Endometrial microvascular endothelial cells (primary cell): ENCODE measurements at regions not wholly inside any gene's neighbourhood (a gene's known extent, or its start where the extent isn't known, plus 50 kb on each side); places are given as distances from the start of the nearest gene placed in this dataset.

Experiments used
- in situ Hi-C: cut with HindIII; loops from 2 replicates; pipeline ENCODE4 v1.10.0; 2017; ENCODE audit warnings: low sequenced_read_pairs, low pct_unique_long_range_greater_than_20kb; ENCODE audit errors: inconsistent ontology term

- in situ Hi-C loops, result no loop called here
Observed at GRCh38 chr10:36187380-36188079, 545.4 kb upstream of the FZD8 start.

DNA sequence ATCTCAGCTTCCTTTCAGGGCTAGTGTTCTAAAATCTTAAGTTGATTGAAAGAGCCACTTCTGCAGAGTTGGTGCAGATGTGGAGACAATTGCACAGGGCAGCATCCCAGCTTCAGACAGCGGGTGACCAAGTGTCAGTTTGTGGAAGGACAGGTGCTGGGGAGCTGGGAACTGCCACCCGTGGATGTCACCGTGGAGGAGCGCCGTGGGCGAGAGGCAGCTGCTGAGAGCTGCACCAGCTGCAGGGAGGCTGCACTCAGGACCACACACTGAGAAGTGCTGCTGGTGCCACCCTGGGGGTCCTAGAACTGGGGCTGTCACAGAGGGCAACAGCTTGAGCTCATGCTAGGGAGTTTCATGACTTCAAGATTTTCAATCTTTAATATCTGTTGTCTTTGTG lies 543.0 kb upstream of the FZD8 start:
- in situ Hi-C loops, result no loop called here

DNA sequence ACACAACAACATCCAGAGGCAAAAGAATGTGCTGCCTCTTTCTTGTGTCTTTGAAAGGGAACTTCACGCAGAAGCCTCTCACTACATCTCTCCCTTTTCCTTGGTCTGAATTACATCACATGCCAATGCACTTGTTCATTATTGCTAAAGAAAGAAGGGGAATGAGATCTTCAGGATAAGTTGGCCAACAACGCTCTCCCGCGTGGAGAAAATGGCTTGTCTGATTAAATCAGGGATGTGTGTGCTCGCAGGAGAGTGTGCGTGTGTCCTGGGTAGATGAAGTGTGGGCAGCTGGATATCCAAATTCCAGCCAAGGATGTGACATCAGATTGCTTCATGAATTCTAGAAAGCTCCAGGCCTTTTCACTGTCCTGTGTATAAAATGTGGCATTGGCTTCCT lies 541.6 kb upstream of the FZD8 start:
- in situ Hi-C loops, result no loop called here

GRCh38 chr10:36183056-36183455 lies 541.0 kb upstream of the FZD8 start:
- in situ Hi-C loops, result no loop called here

DNA sequence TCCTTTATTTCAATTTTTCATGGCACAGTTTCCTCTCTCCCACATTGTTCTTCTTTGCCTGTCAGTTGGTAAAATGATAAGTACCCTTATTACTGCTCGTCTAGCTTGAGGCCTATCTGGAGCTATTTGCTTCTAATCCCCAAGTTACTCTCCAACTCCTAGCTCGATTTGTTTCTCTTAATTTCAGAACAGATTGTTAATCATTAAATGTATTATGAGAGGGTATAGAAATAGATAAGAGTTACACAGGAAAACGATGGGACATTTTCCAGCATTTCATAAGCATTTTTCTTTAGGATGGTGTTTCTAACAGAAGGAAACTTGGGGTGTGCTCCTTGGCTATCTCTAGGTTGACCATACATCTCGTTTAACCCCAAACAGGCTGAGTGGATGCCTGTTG lies 540.5 kb upstream of the FZD8 start:
- in situ Hi-C loops, result no loop called here

DNA sequence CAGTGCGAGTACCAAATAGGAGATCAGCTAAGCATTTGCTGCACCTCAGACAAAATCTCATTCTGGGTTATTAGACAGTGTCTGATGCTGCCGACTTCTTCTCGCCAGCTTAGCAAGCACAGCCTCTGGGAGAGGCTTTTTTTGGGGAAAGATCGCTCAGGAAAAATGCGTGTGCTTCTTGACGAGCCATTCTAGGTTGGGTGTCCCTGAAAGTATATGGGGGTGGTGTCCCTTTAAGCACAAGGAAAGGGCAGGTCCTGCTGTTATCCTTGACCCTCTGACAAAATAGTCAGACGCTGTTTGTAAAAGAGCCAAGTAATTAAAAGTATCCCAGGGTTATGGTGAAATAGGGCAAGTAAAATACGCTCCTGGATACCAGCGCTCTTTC lies 540.1 kb upstream of the FZD8 start:
- in situ Hi-C loops, result no loop called here

- in situ Hi-C loops, result no loop called here
Observed at GRCh38 chr10:36181426-36182178, 539.5 kb upstream of the FZD8 start.

DNA sequence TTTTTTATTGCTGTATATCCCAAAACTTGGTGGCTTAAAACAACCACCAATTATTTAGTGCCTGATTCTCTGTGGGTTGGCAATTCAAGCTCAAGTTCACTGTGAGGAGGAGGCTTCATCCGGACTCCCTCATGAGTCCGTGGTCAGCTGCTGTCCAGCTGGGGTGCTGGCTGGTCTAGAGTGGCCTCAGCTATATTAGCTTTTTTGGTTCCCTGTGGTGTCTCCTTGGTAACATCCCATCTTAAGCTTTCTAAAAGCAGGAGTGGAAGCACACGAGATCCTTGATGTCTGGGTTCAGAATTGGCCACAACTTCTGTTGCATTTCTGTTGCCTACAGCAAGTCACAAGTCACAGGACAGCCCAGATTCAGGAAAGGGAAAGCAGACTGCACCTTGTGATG lies 536.5 kb upstream of the FZD8 start:
- in situ Hi-C loops, result no loop called here

- in situ Hi-C loops, result no loop called here
Observed at GRCh38 chr10:36177071-36177470, 535.0 kb upstream of the FZD8 start.

DNA sequence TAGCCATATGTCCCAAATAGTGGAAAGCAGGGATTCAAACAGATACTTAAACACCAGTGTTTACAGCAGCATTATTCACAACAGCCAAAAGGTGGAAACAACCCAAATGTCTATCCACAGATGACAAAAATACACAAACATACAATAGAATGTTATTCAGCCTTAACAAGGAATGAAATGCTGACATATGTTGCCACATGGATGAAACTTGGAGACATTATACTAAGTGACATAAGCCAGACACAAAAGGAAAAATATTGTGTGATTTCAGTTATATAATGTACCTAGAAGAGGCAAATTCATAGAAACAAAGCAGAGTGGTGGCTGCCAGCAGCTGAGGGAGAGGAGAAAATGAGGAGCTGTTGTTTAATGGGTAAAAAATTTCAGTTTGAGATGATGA lies 533.9 kb upstream of the FZD8 start:
- in situ Hi-C loops, result no loop called here

DNA sequence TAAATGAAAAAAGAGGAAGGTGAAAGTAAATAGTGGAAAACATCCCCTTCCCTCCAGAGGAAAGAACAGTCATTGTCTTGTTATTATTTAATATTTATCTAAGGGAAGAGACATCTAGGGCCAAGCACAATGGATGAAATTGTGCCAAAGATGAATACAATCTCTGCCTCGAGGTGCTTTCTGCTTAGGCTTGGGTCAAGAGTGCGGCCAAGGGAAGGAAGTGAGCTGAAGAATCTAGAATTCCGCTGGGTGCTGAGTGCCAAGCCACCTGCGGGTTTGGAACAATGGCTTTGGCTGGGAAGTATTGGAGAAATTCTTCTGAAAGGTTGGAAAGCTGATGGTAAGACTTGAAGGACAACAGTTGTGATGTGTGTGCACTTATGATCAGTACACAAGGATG lies 531.3 kb upstream of the FZD8 start:
- in situ Hi-C loops, result no loop called here

GRCh38 chr10:36171953-36172940 lies 530.2 kb upstream of the FZD8 start:
- in situ Hi-C loops, result no loop called here

DNA sequence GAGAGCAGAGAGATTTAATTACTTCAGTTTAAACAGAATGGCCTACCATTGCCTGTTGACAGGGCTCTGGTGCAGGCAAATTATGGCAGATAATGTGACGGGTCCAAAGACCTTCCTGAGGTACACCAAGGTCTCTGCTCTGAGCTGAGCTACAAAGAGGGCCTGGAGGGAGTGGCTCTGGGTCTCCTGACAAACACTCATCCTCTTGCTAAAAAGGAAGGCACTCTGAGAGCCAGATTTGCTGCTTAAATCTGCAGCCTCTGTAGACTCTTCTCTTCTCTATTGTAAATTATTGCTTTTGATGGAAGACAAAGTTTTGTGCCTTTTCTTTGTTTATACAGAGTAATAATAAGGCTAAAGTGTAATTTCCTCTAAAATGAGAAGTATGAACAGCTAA lies 529.5 kb upstream of the FZD8 start:
- in situ Hi-C loops, result no loop called here

GRCh38 chr10:36170943-36171501 lies 528.9 kb upstream of the FZD8 start:
- in situ Hi-C loops, result no loop called here

DNA sequence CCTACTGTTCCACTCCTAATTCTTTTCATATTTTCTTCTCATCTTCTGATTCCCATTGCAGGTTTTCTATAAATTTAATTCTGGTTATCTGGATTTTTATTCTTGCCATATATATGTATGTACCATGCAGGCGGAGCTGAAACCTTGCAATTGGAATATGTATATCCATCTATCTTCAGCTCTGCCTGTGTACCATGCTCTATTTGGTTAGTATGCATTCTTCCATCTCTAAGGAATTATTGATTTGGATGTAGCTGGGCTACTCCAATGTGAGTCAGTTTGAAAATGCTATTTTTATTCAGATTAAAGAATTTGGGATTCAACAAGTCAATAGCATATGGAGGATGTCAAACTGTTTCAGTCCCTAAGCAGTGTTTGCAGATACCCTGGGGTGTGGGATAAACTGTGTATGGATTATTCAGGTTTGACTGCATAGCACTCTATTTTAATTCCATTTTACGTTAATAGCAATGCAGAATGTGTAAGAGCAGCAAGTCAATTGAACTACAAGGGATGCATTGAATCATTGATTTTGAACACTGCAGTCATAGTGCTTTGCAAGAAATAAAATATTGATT lies 528.1 kb upstream of the FZD8 start:
- in situ Hi-C loops, result no loop called here

GRCh38 chr10:36168777-36169176 lies 526.7 kb upstream of the FZD8 start:
- in situ Hi-C loops, result no loop called here

DNA sequence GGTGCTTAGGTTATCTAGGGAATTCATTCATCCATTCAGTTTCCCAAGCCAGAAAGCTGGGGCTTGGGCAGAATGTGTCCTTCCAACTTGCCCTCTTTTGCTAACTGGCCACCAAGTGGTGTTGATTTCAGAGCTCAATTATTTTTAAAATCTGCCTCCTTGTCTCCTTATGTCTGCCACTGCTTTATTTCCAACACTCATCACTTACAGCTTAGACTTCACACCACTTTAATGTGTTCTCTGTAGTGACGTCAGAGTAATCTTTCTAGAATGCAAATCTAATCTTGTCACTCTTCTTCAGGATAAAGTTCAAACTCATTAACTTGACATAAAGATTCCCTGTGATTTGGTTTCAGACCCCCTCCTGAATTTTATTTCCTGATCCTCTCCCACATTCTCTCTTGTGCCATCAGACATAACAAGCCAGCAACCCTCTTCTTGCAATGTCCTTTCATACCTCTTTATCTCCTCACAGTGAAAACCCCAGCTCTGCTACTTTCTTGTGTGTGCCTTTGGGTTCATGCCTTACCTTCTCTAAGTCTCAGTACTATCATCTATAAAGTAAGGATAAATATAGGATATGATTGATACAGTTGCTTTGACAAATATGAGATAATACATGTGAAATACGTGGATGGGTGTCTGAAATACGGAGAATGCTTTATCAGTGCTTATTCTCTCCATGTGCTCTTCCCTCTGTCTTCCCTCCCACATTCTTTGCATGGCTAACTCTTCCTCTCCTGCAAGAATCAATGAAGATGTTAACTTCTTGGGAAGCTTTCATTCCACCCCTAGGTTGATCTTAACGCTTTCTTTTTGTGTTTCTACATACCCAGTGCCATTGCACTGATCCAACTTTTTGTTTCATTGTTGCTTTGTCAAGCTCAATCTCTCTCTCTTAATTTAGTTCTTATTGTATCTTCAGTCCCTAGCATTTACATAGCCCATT lies 522.7 kb upstream of the FZD8 start:
- in situ Hi-C loops, result no loop called here

DNA sequence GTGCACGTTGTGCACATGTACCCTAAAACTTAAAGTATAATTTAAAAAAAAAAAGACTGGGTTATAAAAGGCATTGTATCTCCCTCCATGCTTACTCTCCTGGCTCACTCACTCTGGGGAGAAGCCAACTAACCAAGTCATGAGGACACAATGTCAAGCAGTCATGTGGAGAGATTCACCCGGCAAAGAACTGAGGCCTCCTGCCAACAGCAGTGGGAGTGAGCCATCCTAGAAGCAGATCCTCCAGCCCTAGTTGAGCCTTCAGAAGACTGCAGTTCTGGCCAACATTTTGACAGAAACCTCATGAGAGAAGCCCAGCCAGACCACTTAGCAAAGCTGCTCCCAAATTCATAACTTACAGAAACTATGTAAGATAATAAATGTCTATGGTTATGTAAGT lies 521.7 kb upstream of the FZD8 start:
- in situ Hi-C loops, result no loop called here
